A549 (cell line): ENCODE measurements at regions not wholly inside any gene's neighbourhood (a gene's known extent, or its start where the extent isn't known, plus 50 kb on each side); places are given as distances from the start of the nearest gene placed in this dataset.

Source experiments
- EP300 ChIP-seq, 2 experiments: fragments of >200 bp; sonication (Bioruptor Twin); formaldehyde crosslinking; IDR thresholded peaks; 2 replicates in 1 of 2; 3 replicates in 1 of 2; pipeline ENCODE4 v1.6.1; 2016 to 2017
- MAX ChIP-seq: IDR thresholded peaks from 2 replicates; pipeline ENCODE4 v1.6.1; 2012
- ZC3H11A ChIP-seq: fragments of 450-650 bp; IDR thresholded peaks from 2 replicates; pipeline ENCODE4 v1.6.1; 2014; ENCODE audit warnings: antibody characterized with exemption, mild to moderate bottlenecking

- TF ChIP-seq MAX = no peak
- no peak for TF ChIP-seq EP300 (IDR thresholded peaks at IDR 0.05)
- no peak for TF ChIP-seq ZC3H11A
Observed at GRCh38 chr12:87008785-87009384, 752.7 kb upstream of the MGAT4C start.
